ENCODE measurements at regions not wholly inside any gene's neighbourhood (a gene's known extent, or its start where the extent isn't known, plus 50 kb on each side); places are given as distances from the start of the nearest gene placed in this dataset.

GRCh38 chr14:43147485-43147884 lies 1359.6 kb downstream of the FSCB start:
- TF ChIP-seq CTCF (conservative IDR thresholded peaks at IDR 0.05) (no peak), ZFX (IDR thresholded peaks at IDR 0.05) (no peak)
